ENCODE measurements at regions not wholly inside any gene's neighbourhood (a gene's known extent, or its start where the extent isn't known, plus 50 kb on each side); places are given as distances from the start of the nearest gene placed in this dataset.

DNA sequence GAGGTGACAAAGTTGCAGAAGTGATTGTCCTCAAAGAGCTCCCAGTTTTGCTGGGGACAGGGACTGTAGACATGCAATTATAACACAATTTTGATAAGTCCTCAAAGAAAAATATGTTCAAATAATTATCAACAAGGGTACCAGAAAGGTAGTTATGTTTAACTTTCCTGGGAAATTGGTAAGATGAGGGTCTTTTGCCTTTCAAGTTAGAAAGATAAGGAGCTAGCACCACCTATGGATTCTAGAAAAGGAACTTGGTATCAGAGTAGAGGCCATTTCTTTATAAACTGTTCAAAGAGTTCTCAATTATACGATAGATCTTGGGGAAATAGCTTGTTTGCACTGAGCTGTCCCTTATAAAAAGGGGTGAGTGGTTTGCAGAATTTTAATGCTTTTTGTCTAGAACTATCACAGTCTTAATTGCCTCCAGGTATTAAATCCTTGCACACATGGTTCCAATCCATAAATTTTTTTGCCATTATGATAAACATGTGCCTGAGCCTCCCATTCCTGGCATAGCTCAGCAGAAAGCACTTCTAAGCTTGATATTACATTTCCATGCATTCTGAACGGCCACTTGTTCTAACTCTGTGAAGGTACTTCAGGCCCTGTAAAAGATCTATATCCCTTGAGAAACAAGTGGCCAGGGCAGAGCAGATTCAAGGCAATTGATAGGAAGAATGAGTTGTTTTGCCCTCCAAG lies 247.5 kb upstream of the LRIG1 start:
- no peak for DNase-seq (ENCODE audit: low read depth)

DNA sequence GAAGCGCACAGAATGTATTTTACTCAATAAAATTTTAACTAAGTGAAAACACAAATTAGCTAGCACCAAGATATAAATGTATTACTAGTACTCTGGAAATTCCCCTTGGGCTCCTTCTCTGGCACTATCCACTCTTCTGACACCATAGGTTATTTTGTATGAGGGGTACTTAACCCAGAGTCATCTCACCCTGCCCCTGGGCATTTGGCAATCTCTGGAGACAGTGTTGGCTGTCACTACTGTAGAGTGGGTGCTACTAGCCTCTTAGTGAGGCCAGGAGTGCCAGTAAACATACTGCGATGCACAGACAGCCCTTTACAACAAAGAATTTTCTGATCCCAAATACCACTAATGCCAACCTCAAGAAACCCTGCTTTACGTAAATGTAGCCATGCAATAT lies 246.3 kb upstream of the KBTBD8 start:
- DNase-seq (ENCODE audit: low read depth): no peak

DNA sequence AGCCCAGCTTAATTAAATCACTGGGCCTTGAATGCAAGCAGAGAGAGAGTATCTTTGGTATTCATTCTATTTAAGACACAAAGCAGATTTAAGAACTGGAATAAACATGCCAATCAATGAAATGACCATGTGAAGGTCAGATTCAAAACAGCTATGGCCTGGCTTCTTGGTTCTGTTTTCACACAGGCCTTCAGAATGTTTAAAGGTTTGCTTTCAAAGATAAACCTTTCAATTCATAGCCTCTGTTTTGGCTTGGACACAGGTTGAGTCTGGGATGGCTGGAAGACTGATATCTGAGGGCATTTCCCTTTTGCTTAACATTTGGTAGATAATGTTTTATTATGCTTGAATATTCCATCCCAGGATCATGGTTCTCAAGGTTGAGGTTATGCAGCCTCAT lies 244.4 kb upstream of the KBTBD8 start:
- DNase-seq (ENCODE audit: low read depth): no peak

DNA sequence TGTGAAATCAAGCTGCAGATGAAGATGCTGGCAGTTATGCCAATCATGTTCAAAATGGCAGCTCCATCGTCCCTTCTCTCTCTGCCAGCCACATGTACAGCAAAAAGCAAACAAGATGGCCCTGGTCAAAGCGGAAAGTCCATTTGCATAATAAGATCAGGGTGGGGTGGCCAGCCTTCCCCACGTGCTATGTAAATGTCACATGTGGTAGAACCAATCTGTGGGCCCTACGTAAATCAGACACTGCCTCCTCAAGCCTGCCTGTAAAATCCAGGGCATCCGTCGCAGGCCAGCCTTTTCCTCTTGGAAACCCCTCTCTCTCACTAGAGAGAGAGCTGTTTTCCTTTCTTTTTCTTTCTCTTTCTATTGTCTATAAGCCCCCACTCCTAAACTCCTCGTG lies 243.5 kb upstream of the KBTBD8 start:
- DNase-seq (ENCODE audit: low read depth): no peak

DNA sequence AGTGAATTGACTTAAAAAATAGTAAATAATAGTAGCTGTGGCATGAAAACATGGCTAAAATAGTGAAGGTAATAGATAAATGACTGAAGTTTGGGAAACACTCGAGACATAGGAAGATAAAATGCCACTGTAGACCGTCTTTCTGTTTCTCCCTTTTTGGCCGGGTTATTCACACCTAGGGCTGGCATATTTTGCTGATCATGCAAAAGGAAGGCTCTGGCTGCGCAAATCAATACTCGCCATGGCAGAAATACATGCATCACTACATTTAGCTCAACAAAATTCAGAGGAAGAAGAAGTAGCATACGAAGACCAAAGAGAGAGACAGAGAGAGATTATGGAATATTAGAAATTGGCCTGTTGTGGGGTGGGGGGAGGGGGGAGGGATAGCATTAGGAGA lies 242.2 kb upstream of the KBTBD8 start:
- no peak for DNase-seq (ENCODE audit: low read depth)

DNA sequence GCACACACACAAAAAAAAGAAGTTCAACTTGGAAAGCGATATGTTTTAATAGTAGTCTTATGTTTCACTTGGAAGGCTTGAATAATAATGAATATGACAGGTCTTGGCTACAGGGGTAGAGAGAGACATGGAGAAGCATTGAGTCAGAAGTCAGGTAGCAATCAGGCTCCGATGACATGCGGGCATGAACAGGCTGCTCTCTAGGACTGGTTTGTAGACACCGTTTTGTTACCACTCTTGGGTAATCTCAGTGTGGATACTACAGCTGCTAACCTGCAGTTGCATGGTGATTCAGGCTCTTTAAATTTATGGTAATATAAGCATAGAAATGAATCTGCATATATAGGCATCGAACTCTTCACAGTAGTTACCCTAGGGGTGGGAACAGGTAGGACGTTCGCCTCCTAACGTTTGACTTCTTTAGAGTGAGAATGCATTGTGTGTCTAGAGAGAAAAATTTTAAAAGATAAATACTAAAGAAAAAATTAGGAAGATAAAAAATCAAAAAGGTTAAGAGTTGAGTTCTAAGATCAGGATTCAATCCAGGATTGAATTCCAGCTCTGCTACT lies 241.6 kb upstream of the KBTBD8 start:
- DNase-seq (ENCODE audit: low read depth): no peak

DNA sequence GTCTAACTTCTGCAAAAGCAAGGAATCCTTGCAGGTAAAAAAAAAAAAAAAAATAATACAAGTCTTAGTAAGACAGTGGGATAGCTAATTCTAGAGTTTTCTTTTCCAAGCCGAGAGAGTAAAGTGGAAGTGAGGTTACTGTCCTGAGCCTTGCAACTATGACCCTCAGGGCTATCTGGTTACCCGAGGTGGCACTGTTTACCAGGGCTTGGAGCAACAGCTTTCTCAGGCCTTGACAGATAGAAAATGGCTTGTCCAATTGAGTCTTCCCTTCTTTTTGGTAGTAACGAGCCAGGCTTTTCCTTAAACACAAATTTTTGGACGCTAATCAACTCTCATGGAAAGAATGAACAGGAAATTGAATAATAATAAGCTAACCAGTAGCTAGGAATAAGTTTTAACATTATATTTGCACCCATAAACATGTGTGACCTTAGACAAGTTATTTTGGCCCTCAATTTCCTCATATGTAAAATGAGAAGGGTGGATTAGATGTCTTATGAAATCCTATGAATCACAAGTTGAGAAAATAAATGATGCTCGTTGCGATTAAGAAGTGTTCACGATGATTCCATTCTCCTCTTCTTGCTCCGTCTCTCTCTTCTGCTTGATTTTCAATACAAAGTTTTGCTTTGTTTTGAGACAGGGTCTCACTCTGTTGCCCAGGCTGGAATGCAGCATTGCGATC lies 236.9 kb upstream of the KBTBD8 start:
- no peak for DNase-seq (ENCODE audit: low read depth)

DNA sequence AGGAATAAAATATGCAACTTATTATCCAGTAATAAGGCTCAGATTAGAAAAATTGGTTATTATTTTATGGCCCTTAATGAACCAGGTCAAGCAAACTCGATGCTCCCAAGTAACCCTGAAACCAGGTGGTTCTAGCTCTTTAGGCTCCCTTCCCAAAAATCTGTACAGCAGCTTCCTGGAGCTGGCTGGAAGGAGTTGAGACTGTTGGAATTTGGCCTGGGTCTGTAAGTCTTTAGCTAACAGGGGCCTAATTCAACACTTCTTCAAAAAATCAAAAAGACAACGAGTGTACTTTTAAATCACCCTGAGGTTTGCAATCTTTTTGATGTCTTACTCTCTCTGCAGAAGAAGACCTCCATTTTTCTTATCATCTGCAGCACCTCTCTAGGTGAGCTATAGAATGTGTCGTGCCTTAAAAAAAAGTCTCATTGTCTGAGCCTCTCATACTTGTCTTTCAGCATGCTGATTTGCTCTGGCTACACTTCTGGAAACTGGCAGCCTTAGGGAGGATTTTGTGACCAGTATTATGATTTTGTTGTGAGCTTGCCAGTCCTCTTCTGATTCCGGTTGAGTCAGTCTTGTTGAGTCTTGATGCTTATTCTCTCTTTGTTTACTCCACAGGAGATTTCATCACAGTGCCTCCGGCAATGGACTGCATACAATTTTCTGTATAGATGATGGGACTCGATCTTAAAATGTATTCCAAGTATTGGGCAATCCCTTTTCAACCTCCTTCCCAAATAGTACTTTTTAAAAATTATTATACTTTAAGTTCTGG lies 235.0 kb upstream of the KBTBD8 start:
- DNase-seq (ENCODE audit: low read depth): peak; percentile 5

DNA sequence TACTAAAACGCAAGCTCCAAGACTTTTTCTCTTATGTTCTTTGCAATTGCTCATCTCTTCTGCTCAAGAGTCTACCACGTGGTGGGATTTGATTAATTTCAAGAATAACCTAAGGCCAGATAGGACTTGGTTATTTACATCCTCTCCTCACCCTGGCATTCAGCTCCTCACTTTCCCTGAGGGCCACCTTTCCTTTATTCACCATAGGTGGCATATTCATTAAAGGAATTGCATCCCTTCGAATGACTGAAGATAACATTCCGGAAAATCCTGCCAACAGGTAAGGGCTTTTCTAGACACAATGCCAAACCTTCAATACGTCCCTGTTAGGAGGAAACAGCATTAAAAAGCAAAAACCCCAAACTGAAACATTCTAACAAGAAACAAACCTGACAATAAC lies 220.0 kb upstream of the KBTBD8 start:
- DNase-seq (ENCODE audit: low read depth): no peak

DNA sequence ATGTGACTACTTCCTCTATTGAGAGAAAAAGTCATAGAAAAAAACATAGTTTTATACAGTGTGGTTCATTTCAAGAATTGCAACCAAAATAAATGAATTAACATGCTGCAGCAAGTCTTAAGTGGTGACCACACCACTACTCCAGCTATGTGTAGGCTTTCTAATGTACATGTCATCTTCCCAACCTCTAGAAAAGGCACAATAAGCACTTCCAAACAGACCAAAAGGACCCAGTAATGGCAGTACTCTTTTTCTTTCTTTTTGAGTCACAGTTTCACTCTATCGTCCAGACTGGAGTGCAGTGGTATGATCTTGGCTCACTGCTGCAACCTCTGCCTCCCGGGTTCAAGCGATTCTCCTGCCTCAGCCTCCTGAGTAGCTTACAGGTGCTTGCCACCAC lies 219.3 kb upstream of the KBTBD8 start:
- no peak for DNase-seq (ENCODE audit: low read depth)

DNA sequence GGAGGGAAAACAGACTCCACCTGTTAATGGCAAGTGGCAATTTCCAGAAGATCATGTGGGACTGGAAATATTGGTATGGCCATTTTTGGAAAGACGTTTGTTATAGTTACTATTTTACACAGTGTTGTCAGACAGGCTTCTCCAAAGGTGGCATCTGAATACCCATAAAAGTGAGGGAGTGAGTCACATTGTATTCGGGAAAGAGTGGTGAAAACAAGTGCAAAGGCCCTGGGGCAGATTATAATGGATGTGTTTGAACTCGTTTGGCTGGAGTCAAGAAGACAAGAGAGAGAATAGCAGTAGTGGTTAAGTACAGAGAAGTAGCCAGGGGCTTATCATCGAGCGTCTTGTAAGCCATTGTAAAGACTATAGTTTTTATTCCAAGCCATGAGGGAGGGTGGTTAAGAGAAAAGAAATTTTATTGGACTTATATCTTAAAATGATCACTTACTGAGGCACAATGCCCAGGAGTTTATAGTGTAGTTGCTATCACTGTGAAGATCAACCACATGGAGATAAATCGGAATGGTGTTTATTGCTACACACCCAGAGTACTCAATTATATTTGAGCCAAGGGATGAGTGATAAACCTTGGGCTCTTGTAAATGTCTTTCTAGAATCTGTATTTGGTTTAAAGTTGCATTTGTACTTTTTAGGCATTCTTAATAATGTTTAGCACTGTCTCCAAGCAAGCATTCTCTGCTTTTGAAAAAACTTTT lies 212.8 kb upstream of the KBTBD8 start:
- no peak for DNase-seq (ENCODE audit: low read depth)

DNA sequence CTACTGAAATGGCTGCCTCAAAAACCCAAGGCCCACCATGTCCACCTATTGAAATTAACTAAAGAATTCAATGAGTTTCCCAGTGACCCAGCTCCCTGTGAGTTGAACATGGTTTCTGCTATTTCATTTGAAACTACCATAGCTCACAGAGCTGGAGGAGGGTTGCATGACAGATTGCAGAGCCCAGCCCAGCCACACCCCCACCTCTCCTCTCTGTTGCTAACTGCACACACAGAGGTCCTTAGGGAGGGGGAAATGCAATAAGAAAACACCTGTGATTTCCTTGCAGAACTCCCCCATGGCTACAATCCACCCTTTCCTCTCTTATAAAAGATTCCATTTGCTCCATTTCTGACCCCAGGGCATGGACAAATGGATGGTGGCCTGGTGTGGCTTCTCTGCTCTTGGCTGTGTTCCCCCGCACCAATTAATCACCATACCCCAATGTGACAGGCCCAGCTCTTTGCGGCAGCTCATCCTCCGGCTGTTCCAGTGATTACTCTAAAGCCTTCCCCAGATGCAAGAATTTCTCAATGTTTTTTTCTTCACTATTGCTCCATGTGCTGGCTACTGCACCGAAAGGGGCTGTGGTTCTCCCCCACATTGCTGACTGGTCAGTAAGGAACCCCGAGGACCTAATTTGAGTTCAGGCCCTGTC lies 208.4 kb upstream of the KBTBD8 start:
- no peak for DNase-seq (ENCODE audit: low read depth)

DNA sequence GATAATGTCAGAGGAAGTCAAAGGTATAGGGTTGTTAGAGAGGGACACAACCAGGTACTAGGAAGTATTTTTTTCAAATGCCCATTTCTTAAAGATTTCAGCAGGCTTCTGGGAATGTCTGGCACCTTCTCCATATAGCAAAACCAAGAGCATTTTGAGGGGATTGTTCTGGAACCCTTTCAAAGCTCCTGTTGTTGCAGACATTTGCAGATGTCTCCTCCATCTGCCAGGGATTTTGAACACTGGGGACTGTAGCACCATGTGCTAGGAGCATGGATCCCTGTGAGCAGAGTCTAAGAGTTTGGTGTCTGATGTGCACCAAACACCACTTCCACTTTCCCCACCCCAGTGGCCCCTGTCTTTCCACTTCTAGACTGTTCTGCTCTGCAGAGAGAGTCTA lies 206.0 kb upstream of the KBTBD8 start:
- no peak for DNase-seq (ENCODE audit: low read depth)

DNA sequence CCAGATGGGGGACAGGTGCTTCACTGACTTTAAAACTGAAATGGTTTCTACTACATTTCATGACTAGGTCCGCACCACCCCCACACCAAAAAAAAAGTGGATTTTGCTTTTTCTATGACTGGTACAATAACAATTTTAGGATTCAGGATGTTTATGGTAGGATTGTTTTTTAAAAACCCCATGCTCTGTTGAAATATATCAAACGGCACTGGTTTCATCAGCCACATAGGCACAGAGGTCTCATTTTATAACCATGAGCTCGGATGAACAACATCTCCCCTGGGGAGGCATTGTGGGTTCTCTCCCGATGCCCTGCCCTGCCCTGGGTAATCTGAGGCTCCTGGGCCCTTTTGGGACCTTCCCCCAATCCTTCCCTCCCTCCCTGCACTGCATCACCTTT lies 202.7 kb upstream of the KBTBD8 start:
- no peak for DNase-seq (ENCODE audit: low read depth)

DNA sequence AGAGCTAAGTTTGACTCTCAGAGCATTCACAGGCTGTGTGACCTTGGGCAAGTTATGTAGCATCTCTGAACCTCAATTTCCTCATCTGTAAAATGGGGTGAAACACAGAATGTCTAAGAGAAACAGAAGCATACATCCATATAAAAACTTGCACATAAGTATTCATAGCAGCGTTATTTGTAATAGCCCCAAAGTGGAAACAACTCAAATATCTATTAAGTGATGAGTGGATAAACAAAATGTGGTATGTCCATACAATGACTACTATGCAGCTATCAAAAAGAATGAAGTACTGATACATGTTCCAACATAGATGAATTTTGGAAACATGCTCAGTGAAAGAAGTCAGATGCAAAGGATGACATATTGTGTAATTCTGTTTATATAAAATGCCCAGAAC lies 201.8 kb upstream of the KBTBD8 start:
- DNase-seq (ENCODE audit: low read depth): no peak

DNA sequence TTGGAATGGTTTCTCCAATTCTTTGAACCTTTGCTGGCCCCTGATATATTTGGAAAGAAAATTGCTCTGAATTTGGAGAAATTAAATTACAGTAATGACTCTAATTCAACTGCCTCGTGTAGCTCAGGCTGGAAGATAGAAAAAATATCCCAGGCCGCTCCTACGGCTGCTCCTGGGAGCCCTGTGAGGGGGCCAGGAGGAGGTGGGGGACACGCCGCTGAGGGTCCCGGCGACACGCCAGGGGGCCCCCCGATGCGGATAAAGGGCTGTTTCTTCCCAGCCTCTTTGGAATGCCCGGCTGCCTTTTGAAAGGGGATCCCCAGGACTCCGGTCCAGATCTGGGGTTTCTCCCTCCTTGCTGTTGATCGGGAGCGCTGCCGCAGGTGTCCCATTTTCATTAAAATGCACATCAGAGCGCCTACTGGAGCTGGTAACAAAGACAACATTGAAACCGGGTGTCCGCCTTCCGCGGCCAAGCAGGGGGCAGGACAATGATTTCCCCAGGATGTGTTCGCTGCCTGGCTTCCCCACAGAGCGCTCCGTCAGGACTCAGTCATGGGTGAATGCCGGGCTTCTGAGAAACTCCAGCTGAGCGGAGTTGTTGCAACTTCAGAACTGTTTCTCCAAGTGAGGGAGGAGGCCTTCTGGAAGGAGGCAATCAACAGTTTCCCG lies 200.1 kb upstream of the KBTBD8 start:
- peak; percentile 38 for DNase-seq (ENCODE audit: low read depth)

DNA sequence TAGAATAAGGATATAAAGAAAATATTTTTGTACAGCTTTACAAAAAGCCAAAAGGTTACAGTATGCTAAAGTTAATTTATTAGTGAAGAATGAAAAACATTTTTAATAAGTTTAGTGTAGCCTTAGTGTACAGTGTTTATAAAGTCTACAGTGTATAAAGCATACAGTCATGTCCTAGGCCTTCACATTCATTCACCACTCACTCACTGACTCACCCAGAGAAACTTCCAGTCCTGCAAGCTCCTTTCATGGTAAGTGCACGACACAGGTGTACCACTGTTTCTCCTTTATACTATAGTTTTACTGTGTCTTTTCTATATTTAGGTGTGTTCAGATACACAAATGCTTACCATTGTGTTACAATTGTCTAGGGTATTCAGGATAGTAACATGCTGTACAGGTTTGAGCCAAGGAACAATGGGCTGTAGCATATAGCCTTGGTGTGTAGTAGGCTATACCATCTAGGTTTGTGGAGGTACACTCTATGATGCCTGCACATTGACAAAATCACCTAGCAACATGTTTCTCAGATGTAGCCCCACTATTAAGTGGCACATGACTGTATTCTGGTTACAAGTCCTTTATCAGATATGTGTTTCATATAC lies 197.1 kb upstream of the KBTBD8 start:
- no peak for DNase-seq (ENCODE audit: low read depth)

DNA sequence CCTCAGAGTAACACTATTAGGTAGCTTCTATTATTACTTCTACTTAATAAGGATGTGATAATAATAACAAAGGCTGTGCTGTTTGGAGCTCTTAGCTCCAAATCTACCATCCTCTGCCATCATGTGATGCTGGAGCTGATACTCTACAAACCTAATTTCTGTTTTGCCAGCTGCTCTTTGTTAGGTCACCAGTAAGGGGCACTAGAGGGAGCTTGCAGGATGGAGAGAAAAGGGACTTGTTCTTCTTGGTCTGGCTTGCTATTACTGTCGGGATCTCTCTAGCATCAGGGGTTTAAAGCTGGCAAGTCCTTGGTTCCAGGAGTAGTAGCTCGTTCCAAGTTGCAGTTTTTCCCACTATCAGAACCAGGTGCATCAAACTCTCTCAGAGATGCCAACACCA lies 194.9 kb upstream of the KBTBD8 start:
- no peak for DNase-seq (ENCODE audit: low read depth)

DNA sequence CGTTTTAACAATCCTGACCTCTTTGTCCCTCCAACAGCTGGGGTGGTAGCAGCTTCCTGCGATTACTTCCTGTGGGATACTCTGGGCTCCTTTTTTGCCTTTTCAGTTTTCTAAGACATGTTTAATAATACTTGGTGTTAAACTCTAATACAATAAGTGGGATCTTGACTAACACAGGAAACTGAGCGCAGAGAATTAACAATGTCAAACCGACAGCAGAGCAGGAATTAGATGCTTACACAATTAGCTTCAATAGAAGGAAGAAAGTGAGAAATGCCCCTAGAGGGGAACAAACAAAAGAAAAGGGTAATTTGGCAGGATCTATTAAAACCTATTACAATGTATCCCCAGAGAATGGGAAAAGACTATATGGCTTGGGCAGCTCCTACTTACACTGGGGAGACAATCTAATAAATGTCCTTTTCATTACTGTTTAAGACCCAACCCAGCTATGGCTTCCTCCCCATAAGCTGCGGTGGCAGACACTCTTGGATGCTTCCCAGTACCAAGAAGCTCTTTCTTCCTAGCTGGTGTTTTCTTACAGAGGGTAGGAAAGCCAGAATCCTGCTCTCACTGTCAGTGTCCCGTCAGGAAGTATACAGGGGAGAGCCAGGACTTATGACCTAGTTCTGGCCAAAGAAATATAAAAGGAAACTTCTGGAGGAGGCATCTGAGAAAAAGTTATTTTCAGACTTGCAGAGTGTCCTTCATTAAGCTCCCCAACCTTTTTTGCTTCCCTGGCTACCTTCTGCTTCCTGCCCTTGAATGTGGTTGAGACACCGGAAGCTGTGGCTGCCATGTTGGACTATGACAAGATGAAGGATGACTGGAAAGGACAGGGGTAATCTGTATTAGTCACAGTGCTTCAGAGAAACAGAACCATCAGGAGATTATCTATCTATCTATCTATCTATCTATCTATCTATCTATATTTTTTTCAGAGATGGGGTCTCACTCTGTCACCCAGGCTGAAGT lies 194.1 kb upstream of the KBTBD8 start:
- no peak for DNase-seq (ENCODE audit: low read depth)
